ENCODE measurements at regions not wholly inside any gene's neighbourhood (a gene's known extent, or its start where the extent isn't known, plus 50 kb on each side); places are given as distances from the start of the nearest gene placed in this dataset.

DNA sequence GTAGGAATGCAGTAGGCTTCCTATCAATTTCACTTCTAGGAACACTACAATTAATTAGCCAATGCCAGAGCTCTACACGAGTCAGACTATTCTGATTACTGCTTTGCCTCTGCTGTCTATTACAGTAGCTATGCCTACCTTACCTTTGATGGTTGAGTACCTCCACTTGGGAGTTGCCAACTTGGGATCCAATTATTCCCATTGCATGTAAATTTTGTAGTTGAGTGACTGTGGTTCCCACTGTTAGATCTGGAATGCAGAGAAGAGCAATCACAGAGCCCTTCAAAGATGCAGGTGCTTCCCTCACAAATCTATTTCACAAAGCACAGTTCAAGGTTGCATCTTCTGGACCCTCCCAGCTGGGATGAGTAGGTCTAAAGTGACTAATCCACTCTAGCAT is 62.9 kb upstream of the AASS start:
- H3K14ac ChIP-seq (ENCODE audit: low read length in 2 of 2), result no peak overlapping the region
- no peak overlapping the region for H3K4ac ChIP-seq (ENCODE audit: low read depth in 1 of 2, low read length in 2 of 2)
- no peak overlapping the region for H2AFZ ChIP-seq (ENCODE audit: low read depth, low read length)
- peaks cover 7% of the 10 kb centered on the region for H3K9me3 ChIP-seq (ENCODE audit: control insufficient read depth, low read length)
- no peak overlapping the region for H3K23ac ChIP-seq (ENCODE audit: low read length in 2 of 2)
- no peaks in the 10 kb centered on the region for H3K4me1 ChIP-seq (ENCODE audit: control insufficient read depth, insufficient read depth, low read depth, low read length)
- no peak overlapping the region for H2BK15ac ChIP-seq (ENCODE audit: low read depth, poor library complexity, severe bottlenecking)
- no peak overlapping the region for H2BK120ac ChIP-seq (ENCODE audit: low read depth, low read length)
- no peaks in the 10 kb centered on the region for H3K36me3 ChIP-seq (ENCODE audit: control insufficient read depth in 1 of 2, insufficient read depth in 2 of 2, low read depth in 1 of 2, low read length in 2 of 2)
- H3K27ac ChIP-seq (ENCODE audit: low read length, poor library complexity, severe bottlenecking), result no peak overlapping the region
- no peak overlapping the region for H4K91ac ChIP-seq (ENCODE audit: low read length)
- H3K18ac ChIP-seq (ENCODE audit: low read depth in 1 of 2, low read length in 2 of 2), result no peak overlapping the region
- H3K4me2 ChIP-seq (ENCODE audit: low read length, poor library complexity, severe bottlenecking), result no peak overlapping the region
- no peak overlapping the region for H3K9ac ChIP-seq (ENCODE audit: low read length)
- H2BK12ac ChIP-seq (ENCODE audit: low read length in 2 of 2), result no peak overlapping the region
- WGBS, result 70% methylated on average over 1 of the region's 1 CpG
- no peaks in the 10 kb centered on the region for H3K27me3 ChIP-seq (ENCODE audit: control insufficient read depth in 1 of 2, insufficient read depth in 1 of 2, low read length in 2 of 2)
- no peak overlapping the region for H4K8ac ChIP-seq (ENCODE audit: low read length)
- no peak overlapping the region for H2AK5ac ChIP-seq (ENCODE audit: low read length, severe bottlenecking)
- no peak for DNase-seq
- no peaks in the 10 kb centered on the region for H3K79me1 ChIP-seq (replicated peaks; ENCODE audit: low read length, poor library complexity, severe bottlenecking)
- no peak overlapping the region for H2BK5ac ChIP-seq (ENCODE audit: low read depth, low read length, poor library complexity, severe bottlenecking)
- H3K4me3 ChIP-seq (ENCODE audit: insufficient read depth in 1 of 2, low read depth in 1 of 2, low read length in 2 of 2), result no peak overlapping the region

DNA sequence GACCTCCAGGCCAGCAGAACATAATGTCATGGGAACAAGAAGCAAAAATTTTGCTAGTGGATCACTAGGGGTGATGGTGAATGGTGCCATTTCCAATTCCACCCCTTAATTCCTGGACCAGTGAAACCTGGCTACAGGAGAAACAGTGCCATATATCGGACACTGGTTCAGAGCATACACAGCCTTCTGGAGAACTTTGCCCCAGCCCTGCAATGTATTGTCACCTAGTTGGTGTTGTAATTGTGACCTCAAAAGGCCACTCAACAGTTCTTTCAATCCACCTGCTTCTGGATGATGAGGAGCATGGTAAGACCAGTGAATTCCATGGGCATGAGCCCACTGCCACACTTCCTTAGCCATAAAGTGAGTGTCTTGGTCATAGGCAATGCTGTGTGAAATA is 59.8 kb upstream of the AASS start:
- no peak overlapping the region for H3K4me2 ChIP-seq (ENCODE audit: low read length, poor library complexity, severe bottlenecking)
- H3K36me3 ChIP-seq (ENCODE audit: control insufficient read depth in 1 of 2, insufficient read depth in 2 of 2, low read depth in 1 of 2, low read length in 2 of 2), result no peaks in the 10 kb centered on the region
- no peak for DNase-seq
- no peak overlapping the region for H3K23ac ChIP-seq (ENCODE audit: low read length in 2 of 2)
- no peak overlapping the region for H3K4ac ChIP-seq (ENCODE audit: low read depth in 1 of 2, low read length in 2 of 2)
- no peak overlapping the region for H3K14ac ChIP-seq (ENCODE audit: low read length in 2 of 2)
- H3K27ac ChIP-seq (ENCODE audit: low read length, poor library complexity, severe bottlenecking), result no peak overlapping the region
- no peaks in the 10 kb centered on the region for H3K79me1 ChIP-seq (replicated peaks; ENCODE audit: low read length, poor library complexity, severe bottlenecking)
- no peaks in the 10 kb centered on the region for H3K4me1 ChIP-seq (ENCODE audit: control insufficient read depth, insufficient read depth, low read depth, low read length)
- H3K9ac ChIP-seq (ENCODE audit: low read length), result no peak overlapping the region
- H2AK5ac ChIP-seq (ENCODE audit: low read length, severe bottlenecking), result no peak overlapping the region
- H3K4me3 ChIP-seq (ENCODE audit: insufficient read depth in 1 of 2, low read depth in 1 of 2, low read length in 2 of 2), result no peak overlapping the region
- no peak overlapping the region for H3K18ac ChIP-seq (ENCODE audit: low read depth in 1 of 2, low read length in 2 of 2)
- no peak overlapping the region for H4K8ac ChIP-seq (ENCODE audit: low read length)
- H2BK120ac ChIP-seq (ENCODE audit: low read depth, low read length), result no peak overlapping the region
- peaks cover 7% of the 10 kb centered on the region for H3K9me3 ChIP-seq (ENCODE audit: control insufficient read depth, low read length)
- WGBS, result no CpG with 5 or more reads among the region's 1 CpG
- no peak overlapping the region for H2BK12ac ChIP-seq (ENCODE audit: low read length in 2 of 2)
- no peak overlapping the region for H4K91ac ChIP-seq (ENCODE audit: low read length)
- H2BK5ac ChIP-seq (ENCODE audit: low read depth, low read length, poor library complexity, severe bottlenecking), result no peak overlapping the region
- no peaks in the 10 kb centered on the region for H3K27me3 ChIP-seq (ENCODE audit: control insufficient read depth in 1 of 2, insufficient read depth in 1 of 2, low read length in 2 of 2)
- no peak overlapping the region for H2BK15ac ChIP-seq (ENCODE audit: low read depth, poor library complexity, severe bottlenecking)
- H2AFZ ChIP-seq (ENCODE audit: low read depth, low read length), result no peak overlapping the region

DNA sequence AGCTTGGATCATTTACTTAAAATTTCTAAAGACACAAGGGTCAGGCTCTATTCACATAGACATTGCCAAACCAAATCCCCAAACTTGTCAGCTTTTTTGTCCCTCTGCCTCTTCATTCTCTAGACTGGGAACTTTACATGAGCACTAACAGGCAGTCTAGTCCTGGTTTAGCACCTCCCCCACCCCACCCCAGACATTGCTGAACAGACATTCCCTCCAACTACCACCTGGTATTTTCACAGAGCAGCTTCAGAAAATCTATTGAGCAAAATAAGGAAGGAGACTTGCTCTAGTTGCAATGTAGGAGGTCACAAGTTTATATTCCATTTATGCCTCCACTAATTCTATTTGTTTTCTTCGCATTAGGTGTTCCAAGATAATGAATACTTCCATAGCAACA is 56.8 kb upstream of the AASS start:
- no peak overlapping the region for H2BK12ac ChIP-seq (ENCODE audit: low read length in 2 of 2)
- H3K23ac ChIP-seq (ENCODE audit: low read length in 2 of 2), result no peak overlapping the region
- H2AFZ ChIP-seq (ENCODE audit: low read depth, low read length), result no peak overlapping the region
- no peak overlapping the region for H3K4me2 ChIP-seq (ENCODE audit: low read length, poor library complexity, severe bottlenecking)
- DNase-seq, result no peak
- no peaks in the 10 kb centered on the region for H3K27me3 ChIP-seq (ENCODE audit: control insufficient read depth in 1 of 2, insufficient read depth in 1 of 2, low read length in 2 of 2)
- no peak overlapping the region for H3K14ac ChIP-seq (ENCODE audit: low read length in 2 of 2)
- H3K27ac ChIP-seq (ENCODE audit: low read length, poor library complexity, severe bottlenecking), result no peak overlapping the region
- no peaks in the 10 kb centered on the region for H3K4me1 ChIP-seq (ENCODE audit: control insufficient read depth, insufficient read depth, low read depth, low read length)
- no peak overlapping the region for H4K8ac ChIP-seq (ENCODE audit: low read length)
- no peaks in the 10 kb centered on the region for H3K9me3 ChIP-seq (ENCODE audit: control insufficient read depth, low read length)
- 72% methylated on average over 1 of the region's 1 CpG for WGBS
- no peak overlapping the region for H3K4ac ChIP-seq (ENCODE audit: low read depth in 1 of 2, low read length in 2 of 2)
- H4K91ac ChIP-seq (ENCODE audit: low read length), result no peak overlapping the region
- H2BK5ac ChIP-seq (ENCODE audit: low read depth, low read length, poor library complexity, severe bottlenecking), result no peak overlapping the region
- no peak overlapping the region for H3K4me3 ChIP-seq (ENCODE audit: insufficient read depth in 1 of 2, low read depth in 1 of 2, low read length in 2 of 2)
- H3K9ac ChIP-seq (ENCODE audit: low read length), result no peak overlapping the region
- H2AK5ac ChIP-seq (ENCODE audit: low read length, severe bottlenecking), result no peak overlapping the region
- no peak overlapping the region for H3K18ac ChIP-seq (ENCODE audit: low read depth in 1 of 2, low read length in 2 of 2)
- no peaks in the 10 kb centered on the region for H3K36me3 ChIP-seq (ENCODE audit: control insufficient read depth in 1 of 2, insufficient read depth in 2 of 2, low read depth in 1 of 2, low read length in 2 of 2)
- H2BK120ac ChIP-seq (ENCODE audit: low read depth, low read length), result no peak overlapping the region
- no peak overlapping the region for H2BK15ac ChIP-seq (ENCODE audit: low read depth, poor library complexity, severe bottlenecking)
- H3K79me1 ChIP-seq (replicated peaks; ENCODE audit: low read length, poor library complexity, severe bottlenecking), result no peaks in the 10 kb centered on the region

DNA sequence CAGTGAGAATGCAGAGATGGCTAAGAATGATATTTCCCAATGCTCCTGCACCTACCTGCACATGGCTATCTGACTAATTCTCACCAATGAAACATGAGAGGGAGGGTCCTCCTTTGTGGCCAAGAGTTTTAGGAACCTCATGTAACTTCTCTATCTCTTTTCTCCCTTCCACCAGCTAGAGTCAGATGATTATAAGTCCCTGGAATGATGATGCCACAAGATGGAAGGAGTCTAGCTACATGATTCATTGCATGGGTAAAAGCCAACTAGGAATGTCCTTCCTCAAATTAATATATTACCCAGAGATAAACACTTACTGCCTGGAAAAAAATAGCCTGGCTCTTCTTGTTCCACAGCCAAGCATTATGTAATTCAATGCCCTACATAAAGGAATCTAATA is 55.1 kb upstream of the AASS start:
- no peaks in the 10 kb centered on the region for H3K9me3 ChIP-seq (ENCODE audit: control insufficient read depth, low read length)
- H3K18ac ChIP-seq (ENCODE audit: low read depth in 1 of 2, low read length in 2 of 2), result no peak overlapping the region
- no peak overlapping the region for H3K4ac ChIP-seq (ENCODE audit: low read depth in 1 of 2, low read length in 2 of 2)
- no peak overlapping the region for H3K23ac ChIP-seq (ENCODE audit: low read length in 2 of 2)
- peak; percentile 27 for DNase-seq
- H2BK15ac ChIP-seq (ENCODE audit: low read depth, poor library complexity, severe bottlenecking), result no peak overlapping the region
- no peaks in the 10 kb centered on the region for H3K79me1 ChIP-seq (replicated peaks; ENCODE audit: low read length, poor library complexity, severe bottlenecking)
- H2BK12ac ChIP-seq (ENCODE audit: low read length in 2 of 2), result no peak overlapping the region
- no peak overlapping the region for H2AFZ ChIP-seq (ENCODE audit: low read depth, low read length)
- no peaks in the 10 kb centered on the region for H3K4me1 ChIP-seq (ENCODE audit: control insufficient read depth, insufficient read depth, low read depth, low read length)
- no peak overlapping the region for H2BK5ac ChIP-seq (ENCODE audit: low read depth, low read length, poor library complexity, severe bottlenecking)
- H4K91ac ChIP-seq (ENCODE audit: low read length), result no peak overlapping the region
- H3K4me3 ChIP-seq (ENCODE audit: insufficient read depth in 1 of 2, low read depth in 1 of 2, low read length in 2 of 2), result no peak overlapping the region
- no peak overlapping the region for H3K9ac ChIP-seq (ENCODE audit: low read length)
- no peaks in the 10 kb centered on the region for H3K27me3 ChIP-seq (ENCODE audit: control insufficient read depth in 1 of 2, insufficient read depth in 1 of 2, low read length in 2 of 2)
- H2AK5ac ChIP-seq (ENCODE audit: low read length, severe bottlenecking), result no peak overlapping the region
- no peak overlapping the region for H4K8ac ChIP-seq (ENCODE audit: low read length)
- peak overlapping the region; percentile 61 for H3K27ac ChIP-seq (ENCODE audit: low read length, poor library complexity, severe bottlenecking)
- no peak overlapping the region for H2BK120ac ChIP-seq (ENCODE audit: low read depth, low read length)
- H3K4me2 ChIP-seq (ENCODE audit: low read length, poor library complexity, severe bottlenecking), result no peak overlapping the region
- no peaks in the 10 kb centered on the region for H3K36me3 ChIP-seq (ENCODE audit: control insufficient read depth in 1 of 2, insufficient read depth in 2 of 2, low read depth in 1 of 2, low read length in 2 of 2)
- no peak overlapping the region for H3K14ac ChIP-seq (ENCODE audit: low read length in 2 of 2)

All from mesenchymal stem cell (in vitro differentiated cells and primary cell).